GM23338 (cell line): ENCODE measurements at regions not wholly inside any gene's neighbourhood (a gene's known extent, or its start where the extent isn't known, plus 50 kb on each side); places are given as distances from the start of the nearest gene placed in this dataset.

Experiments used
- ATAC-seq: fragments of 200-7000 bp; cut with Tn5 transposase; 3 replicates; pipeline ENCODE4 v1.9.1; 2020
- DNase-seq: peaks from one replicate; pipeline ENCODE4 v3.0.0-alpha.2; 2015; ENCODE audit warnings: low spot score
- H2AFZ ChIP-seq: fragments of 200-600 bp; sonication (generic); 2 replicates; pipeline ENCODE4 v1.8.0; 2016; ENCODE audit warnings: antibody characterized with exemption, mild to moderate bottlenecking, moderate library complexity
- H3F3A ChIP-seq: fragments of 200-600 bp; sonication (generic); replicated peaks from 2 replicates; pipeline ENCODE4 v1.8.0; 2017; ENCODE audit warnings: antibody characterized with exemption, mixed run types, low read depth
- H3K27ac ChIP-seq: fragments of 200-600 bp; sonication (generic); 2 replicates; pipeline ENCODE4 v1.6.1; 2016; ENCODE audit warnings: low read depth
- H3K27me3 ChIP-seq: fragments of 200-600 bp; sonication (generic); 2 replicates; pipeline ENCODE4 v1.8.0; 2016; ENCODE audit warnings: mild to moderate bottlenecking, mixed run types, moderate library complexity; ENCODE audit not compliant: insufficient read depth
- H3K36me3 ChIP-seq: fragments of 200-600 bp; sonication (generic); 2 replicates; pipeline ENCODE4 v1.8.0; 2016; ENCODE audit warnings: mild to moderate bottlenecking; ENCODE audit not compliant: insufficient read depth
- H3K4me1 ChIP-seq: fragments of 200-600 bp; sonication (generic); 2 replicates; pipeline ENCODE4 v1.8.0; 2016; ENCODE audit warnings: mild to moderate bottlenecking, moderate library complexity; ENCODE audit not compliant: insufficient read depth
- H3K4me2 ChIP-seq: fragments of 200-600 bp; sonication (generic); 2 replicates; pipeline ENCODE4 v1.7.1; 2017; ENCODE audit warnings: mixed run types
- H3K4me3 ChIP-seq: fragments of 200-600 bp; sonication (generic); 2 replicates; pipeline ENCODE4 v1.6.1; 2016; ENCODE audit warnings: mixed run types
- H3K79me2 ChIP-seq: fragments of 200-600 bp; sonication (generic); replicated peaks from 2 replicates; pipeline ENCODE4 v1.8.0; 2017; ENCODE audit warnings: mild to moderate bottlenecking; ENCODE audit not compliant: insufficient read depth
- H3K9me2 ChIP-seq: fragments of 200-600 bp; sonication (generic); 2 replicates; pipeline ENCODE4 v1.8.0; 2017; ENCODE audit not compliant: insufficient read depth
- H4K20me1 ChIP-seq: fragments of 200-600 bp; sonication (generic); replicated peaks from 2 replicates; pipeline ENCODE4 v1.8.0; 2017; ENCODE audit warnings: mild to moderate bottlenecking; ENCODE audit not compliant: insufficient read depth
- H3K27ac Mint-ChIP-seq: 2 replicates; pipeline ENCODE4 v1.8.0; 2020; ENCODE audit warnings: inconsistent platforms, mild to moderate bottlenecking, moderate library complexity, mixed read lengths
- H3K27me3 Mint-ChIP-seq: 3 replicates; pipeline ENCODE4 v1.8.0; 2022; ENCODE audit warnings: low read depth, mild to moderate bottlenecking, moderate library complexity, mixed read lengths, inconsistent platforms; ENCODE audit not compliant: insufficient read depth, poor library complexity
- H3K36me3 Mint-ChIP-seq: 3 replicates; pipeline ENCODE4 v1.8.0; 2021; ENCODE audit warnings: low read depth, mild to moderate bottlenecking, inconsistent platforms, moderate library complexity, mixed read lengths
- H3K4me1 Mint-ChIP-seq: 3 replicates; pipeline ENCODE4 v1.8.0; 2020; ENCODE audit warnings: mild to moderate bottlenecking, inconsistent platforms, mixed read lengths
- H3K4me3 Mint-ChIP-seq: 3 replicates; pipeline ENCODE4 v1.8.0; 2021; ENCODE audit warnings: moderate library complexity, mild to moderate bottlenecking, inconsistent platforms, mixed read lengths
- H3K9me3 Mint-ChIP-seq: 3 replicates; pipeline ENCODE4 v1.8.0; 2020; ENCODE audit warnings: moderate library complexity, mild to moderate bottlenecking, inconsistent platforms, mixed read lengths
- EZH2 ChIP-seq: fragments of 200-600 bp; sonication (generic); IDR thresholded peaks from one replicate; pipeline ENCODE4 v1.8.0; 2017; ENCODE audit warnings: antibody characterized with exemption, mild to moderate bottlenecking, low read depth; ENCODE audit not compliant: unreplicated experiment
- EZH2phosphoT487 ChIP-seq: fragments of 200-600 bp; sonication (generic); IDR thresholded peaks from one replicate; pipeline ENCODE4 v1.8.1; 2018; ENCODE audit warnings: antibody characterized with exemption; ENCODE audit not compliant: unreplicated experiment
- JUNB ChIP-seq: IDR thresholded peaks from one replicate; pipeline ENCODE4 v1.6.1; 2016; ENCODE audit warnings: antibody characterized with exemption; ENCODE audit not compliant: unreplicated experiment
- NANOG ChIP-seq: IDR thresholded peaks from 2 replicates; pipeline ENCODE4 v1.6.1; 2016; ENCODE audit warnings: antibody characterized with exemption, borderline replicate concordance
- POLR2AphosphoS5 ChIP-seq: IDR thresholded peaks from 2 replicates; pipeline ENCODE4 v1.6.1; 2016; ENCODE audit warnings: antibody characterized with exemption, low read depth
- ZNF114 ChIP-seq: fragments of 250-450 bp; sonication (Bioruptor Pico); IDR thresholded peaks from 2 replicates; pipeline ENCODE4 v1.5.0; 2020; ENCODE audit warnings: mild to moderate bottlenecking, moderate library complexity
- ZNF331 ChIP-seq: fragments of 250-450 bp; sonication (Bioruptor Pico); IDR thresholded peaks from 2 replicates; pipeline ENCODE4 v1.5.0; 2020; ENCODE audit warnings: low read depth, mild to moderate bottlenecking, moderate library complexity
- TF ChIP-seq, protein P1 (sequence below): IDR thresholded peaks from 2 replicates; pipeline ENCODE4 v1.6.1; 2016; ENCODE audit warnings: antibody characterized with exemption
- TF ChIP-seq, protein P2 (sequence below), 2 experiments: fragments of 200-600 bp in 1 of 2; sonication (generic) in 1 of 2; conservative IDR thresholded peaks; 2 replicates each; pipeline versions ENCODE4 v1.5.1 to v1.6.1; 2016 to 2017; ENCODE audit warnings: antibody characterized with exemption in 2 of 2, low read depth in 2 of 2, mild to moderate bottlenecking in 2 of 2, moderate library complexity in 1 of 2
- TF ChIP-seq, protein P3 (sequence below): fragments of 250-450 bp; sonication (Bioruptor Pico); IDR thresholded peaks from 2 replicates; pipeline ENCODE4 v1.5.0; 2020; ENCODE audit warnings: mild to moderate bottlenecking, moderate library complexity

DNA sequence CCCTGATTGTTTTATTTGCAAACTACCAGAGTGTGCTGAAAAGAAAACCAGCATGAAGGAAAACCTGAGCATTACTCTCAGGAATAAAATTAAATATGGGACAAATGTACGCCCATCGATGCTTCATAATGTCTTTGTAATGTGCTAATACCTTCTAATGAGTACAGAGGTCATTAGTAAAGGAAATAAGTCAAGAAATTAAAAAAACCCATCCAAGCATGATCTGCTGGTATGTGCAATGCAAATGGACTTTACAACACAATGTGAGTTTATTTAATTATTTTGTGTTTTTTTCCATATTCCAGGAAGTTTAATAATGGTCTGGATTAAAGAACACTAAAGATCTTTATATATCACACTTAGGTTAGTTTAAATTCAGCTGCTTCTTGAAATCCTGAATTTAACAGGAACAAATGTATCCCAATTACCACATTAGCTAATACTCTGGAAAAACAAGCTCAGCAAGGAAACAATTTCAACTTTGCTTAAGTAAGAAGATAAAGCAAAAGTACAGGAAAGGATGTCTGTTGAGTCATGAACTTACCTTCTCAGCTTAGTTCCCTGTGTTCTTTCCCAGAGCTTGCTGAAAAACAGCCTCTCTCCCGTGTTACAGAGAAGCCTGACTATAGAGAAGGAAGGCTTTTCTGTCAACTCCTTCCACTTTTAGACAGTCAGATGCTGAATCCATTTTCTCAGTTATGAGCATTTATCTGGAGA, 179.3 kb upstream of the TMEM260 start:
- DNase-seq (no peak), ATAC-seq (no peak)
- Mint-ChIP-seq H3K9me3 (no peaks in the 10 kb centered on the region), H3K27me3 (no peaks in the 10 kb centered on the region), H3K27ac (no peak overlapping the region), H3K4me1 (no peaks in the 10 kb centered on the region), H3K4me3 (no peak overlapping the region), H3K36me3 (no peaks in the 10 kb centered on the region)
- H3K4me3 ChIP-seq: no peak overlapping the region
- TF ChIP-seq, protein P1, sequence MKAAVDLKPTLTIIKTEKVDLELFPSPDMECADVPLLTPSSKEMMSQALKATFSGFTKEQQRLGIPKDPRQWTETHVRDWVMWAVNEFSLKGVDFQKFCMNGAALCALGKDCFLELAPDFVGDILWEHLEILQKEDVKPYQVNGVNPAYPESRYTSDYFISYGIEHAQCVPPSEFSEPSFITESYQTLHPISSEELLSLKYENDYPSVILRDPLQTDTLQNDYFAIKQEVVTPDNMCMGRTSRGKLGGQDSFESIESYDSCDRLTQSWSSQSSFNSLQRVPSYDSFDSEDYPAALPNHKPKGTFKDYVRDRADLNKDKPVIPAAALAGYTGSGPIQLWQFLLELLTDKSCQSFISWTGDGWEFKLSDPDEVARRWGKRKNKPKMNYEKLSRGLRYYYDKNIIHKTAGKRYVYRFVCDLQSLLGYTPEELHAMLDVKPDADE: no peak
- TF ChIP-seq ZNF331 (CRISPR knock-in tag) (no peak), EZH2phosphoT487 (no peak), JUNB (no peak), NANOG (no peak), POLR2AphosphoS5 (no peak), ZNF114 (CRISPR knock-in tag) (no peak), EZH2 (no peak)
- TF ChIP-seq, protein P2, sequence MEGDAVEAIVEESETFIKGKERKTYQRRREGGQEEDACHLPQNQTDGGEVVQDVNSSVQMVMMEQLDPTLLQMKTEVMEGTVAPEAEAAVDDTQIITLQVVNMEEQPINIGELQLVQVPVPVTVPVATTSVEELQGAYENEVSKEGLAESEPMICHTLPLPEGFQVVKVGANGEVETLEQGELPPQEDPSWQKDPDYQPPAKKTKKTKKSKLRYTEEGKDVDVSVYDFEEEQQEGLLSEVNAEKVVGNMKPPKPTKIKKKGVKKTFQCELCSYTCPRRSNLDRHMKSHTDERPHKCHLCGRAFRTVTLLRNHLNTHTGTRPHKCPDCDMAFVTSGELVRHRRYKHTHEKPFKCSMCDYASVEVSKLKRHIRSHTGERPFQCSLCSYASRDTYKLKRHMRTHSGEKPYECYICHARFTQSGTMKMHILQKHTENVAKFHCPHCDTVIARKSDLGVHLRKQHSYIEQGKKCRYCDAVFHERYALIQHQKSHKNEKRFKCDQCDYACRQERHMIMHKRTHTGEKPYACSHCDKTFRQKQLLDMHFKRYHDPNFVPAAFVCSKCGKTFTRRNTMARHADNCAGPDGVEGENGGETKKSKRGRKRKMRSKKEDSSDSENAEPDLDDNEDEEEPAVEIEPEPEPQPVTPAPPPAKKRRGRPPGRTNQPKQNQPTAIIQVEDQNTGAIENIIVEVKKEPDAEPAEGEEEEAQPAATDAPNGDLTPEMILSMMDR (conservative IDR thresholded peaks at IDR 0.05; ENCODE audit: low read depth in 2 of 2): no peak
- TF ChIP-seq, protein P3, sequence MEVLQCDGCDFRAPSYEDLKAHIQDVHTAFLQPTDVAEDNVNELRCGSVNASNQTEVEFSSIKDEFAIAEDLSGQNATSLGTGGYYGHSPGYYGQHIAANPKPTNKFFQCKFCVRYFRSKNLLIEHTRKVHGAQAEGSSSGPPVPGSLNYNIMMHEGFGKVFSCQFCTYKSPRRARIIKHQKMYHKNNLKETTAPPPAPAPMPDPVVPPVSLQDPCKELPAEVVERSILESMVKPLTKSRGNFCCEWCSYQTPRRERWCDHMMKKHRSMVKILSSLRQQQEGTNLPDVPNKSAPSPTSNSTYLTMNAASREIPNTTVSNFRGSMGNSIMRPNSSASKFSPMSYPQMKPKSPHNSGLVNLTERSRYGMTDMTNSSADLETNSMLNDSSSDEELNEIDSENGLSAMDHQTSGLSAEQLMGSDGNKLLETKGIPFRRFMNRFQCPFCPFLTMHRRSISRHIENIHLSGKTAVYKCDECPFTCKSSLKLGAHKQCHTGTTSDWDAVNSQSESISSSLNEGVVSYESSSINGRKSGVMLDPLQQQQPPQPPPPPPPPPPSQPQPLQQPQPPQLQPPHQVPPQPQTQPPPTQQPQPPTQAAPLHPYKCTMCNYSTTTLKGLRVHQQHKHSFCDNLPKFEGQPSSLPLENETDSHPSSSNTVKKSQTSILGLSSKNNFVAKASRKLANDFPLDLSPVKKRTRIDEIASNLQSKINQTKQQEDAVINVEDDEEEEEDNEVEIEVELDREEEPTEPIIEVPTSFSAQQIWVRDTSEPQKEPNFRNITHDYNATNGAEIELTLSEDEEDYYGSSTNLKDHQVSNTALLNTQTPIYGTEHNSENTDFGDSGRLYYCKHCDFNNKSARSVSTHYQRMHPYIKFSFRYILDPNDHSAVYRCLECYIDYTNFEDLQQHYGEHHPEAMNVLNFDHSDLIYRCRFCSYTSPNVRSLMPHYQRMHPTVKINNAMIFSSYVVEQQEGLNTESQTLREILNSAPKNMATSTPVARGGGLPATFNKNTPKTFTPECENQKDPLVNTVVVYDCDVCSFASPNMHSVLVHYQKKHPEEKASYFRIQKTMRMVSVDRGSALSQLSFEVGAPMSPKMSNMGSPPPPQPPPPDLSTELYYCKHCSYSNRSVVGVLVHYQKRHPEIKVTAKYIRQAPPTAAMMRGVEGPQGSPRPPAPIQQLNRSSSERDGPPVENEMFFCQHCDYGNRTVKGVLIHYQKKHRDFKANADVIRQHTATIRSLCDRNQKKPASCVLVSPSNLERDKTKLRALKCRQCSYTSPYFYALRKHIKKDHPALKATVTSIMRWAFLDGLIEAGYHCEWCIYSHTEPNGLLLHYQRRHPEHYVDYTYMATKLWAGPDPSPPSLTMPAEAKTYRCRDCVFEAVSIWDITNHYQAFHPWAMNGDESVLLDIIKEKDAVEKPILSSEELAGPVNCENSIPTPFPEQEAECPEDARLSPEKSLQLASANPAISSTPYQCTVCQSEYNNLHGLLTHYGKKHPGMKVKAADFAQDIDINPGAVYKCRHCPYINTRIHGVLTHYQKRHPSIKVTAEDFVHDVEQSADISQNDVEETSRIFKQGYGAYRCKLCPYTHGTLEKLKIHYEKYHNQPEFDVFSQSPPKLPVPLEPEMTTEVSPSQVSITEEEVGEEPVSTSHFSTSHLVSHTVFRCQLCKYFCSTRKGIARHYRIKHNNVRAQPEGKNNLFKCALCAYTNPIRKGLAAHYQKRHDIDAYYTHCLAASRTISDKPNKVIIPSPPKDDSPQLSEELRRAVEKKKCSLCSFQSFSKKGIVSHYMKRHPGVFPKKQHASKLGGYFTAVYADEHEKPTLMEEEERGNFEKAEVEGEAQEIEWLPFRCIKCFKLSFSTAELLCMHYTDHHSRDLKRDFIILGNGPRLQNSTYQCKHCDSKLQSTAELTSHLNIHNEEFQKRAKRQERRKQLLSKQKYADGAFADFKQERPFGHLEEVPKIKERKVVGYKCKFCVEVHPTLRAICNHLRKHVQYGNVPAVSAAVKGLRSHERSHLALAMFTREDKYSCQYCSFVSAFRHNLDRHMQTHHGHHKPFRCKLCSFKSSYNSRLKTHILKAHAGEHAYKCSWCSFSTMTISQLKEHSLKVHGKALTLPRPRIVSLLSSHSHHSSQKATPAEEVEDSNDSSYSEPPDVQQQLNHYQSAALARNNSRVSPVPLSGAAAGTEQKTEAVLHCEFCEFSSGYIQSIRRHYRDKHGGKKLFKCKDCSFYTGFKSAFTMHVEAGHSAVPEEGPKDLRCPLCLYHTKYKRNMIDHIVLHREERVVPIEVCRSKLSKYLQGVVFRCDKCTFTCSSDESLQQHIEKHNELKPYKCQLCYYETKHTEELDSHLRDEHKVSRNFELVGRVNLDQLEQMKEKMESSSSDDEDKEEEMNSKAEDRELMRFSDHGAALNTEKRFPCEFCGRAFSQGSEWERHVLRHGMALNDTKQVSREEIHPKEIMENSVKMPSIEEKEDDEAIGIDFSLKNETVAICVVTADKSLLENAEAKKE (CRISPR knock-in tag): no peak
- no peaks in the 10 kb centered on the region for H4K20me1 ChIP-seq
- no peaks in the 10 kb centered on the region for H3K36me3 ChIP-seq
- H3K79me2 ChIP-seq: no peaks in the 10 kb centered on the region
- no peaks in the 10 kb centered on the region for H3F3A ChIP-seq
- no peak overlapping the region for H3K27ac ChIP-seq
- H2AFZ ChIP-seq: no peak overlapping the region
- H3K9me2 ChIP-seq: peaks cover 8% of the 10 kb centered on the region; the same call in 1 of the 2 replicates
- H3K27me3 ChIP-seq: no peaks in the 10 kb centered on the region
- H3K4me1 ChIP-seq: no peaks in the 10 kb centered on the region
- no peak overlapping the region for H3K4me2 ChIP-seq
